Fibroblast of lung (primary cell): ENCODE measurements at regions not wholly inside any gene's neighbourhood (a gene's known extent, or its start where the extent isn't known, plus 50 kb on each side); places are given as distances from the start of the nearest gene placed in this dataset.

ENCODE experiments used
- EZH2 ChIP-seq: IDR thresholded peaks from 2 replicates; pipeline ENCODE4 v1.5.1; 2012; ENCODE audit warnings: low read length, control low read depth, mild to moderate bottlenecking; ENCODE audit errors: missing control alignments
- TF ChIP-seq, protein P1 (sequence below), 2 donors: IDR thresholded peaks in 1 of 2; conservative IDR thresholded peaks in 1 of 2; 1 replicate in 1 of 2; 2 replicates in 1 of 2; pipeline ENCODE4 v1.5.1; 2011 to 2012; ENCODE audit warnings: low read length in 2 of 2, control low read depth in 1 of 2, inconsistent platforms in 1 of 2, low read depth in 1 of 2, mild to moderate bottlenecking in 1 of 2

DNA sequence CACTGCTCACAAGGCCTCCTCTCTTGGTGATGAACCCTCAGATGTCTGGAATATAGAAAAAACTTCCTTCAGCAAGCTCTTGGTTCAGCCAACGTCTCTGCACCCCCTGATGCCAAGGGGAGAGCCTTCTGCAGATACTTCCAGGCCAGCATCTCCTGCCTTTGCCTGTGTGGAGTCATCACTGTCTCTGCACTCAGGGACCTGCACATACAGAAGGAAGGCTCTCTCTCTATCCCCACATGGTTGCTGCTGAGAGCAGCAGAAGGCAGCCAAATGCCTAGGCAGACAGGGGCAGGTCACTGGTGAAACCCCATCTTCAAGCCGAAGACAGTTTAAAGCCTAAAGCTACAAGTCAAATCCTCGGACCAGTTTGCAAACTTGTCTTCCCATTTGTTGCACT lies 137.6 kb downstream of the WDR11 start:
- TF ChIP-seq, protein P1, sequence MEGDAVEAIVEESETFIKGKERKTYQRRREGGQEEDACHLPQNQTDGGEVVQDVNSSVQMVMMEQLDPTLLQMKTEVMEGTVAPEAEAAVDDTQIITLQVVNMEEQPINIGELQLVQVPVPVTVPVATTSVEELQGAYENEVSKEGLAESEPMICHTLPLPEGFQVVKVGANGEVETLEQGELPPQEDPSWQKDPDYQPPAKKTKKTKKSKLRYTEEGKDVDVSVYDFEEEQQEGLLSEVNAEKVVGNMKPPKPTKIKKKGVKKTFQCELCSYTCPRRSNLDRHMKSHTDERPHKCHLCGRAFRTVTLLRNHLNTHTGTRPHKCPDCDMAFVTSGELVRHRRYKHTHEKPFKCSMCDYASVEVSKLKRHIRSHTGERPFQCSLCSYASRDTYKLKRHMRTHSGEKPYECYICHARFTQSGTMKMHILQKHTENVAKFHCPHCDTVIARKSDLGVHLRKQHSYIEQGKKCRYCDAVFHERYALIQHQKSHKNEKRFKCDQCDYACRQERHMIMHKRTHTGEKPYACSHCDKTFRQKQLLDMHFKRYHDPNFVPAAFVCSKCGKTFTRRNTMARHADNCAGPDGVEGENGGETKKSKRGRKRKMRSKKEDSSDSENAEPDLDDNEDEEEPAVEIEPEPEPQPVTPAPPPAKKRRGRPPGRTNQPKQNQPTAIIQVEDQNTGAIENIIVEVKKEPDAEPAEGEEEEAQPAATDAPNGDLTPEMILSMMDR (conservative IDR thresholded peaks at IDR 0.05 in 1 of 2, IDR thresholded peaks at IDR 0.05 in 1 of 2; ENCODE audit: low read depth in 1 of 2, low read length in 2 of 2): no peak
- TF ChIP-seq EZH2: no peak
